A549 (cell line): ENCODE measurements at regions not wholly inside any gene's neighbourhood (a gene's known extent, or its start where the extent isn't known, plus 50 kb on each side); places are given as distances from the start of the nearest gene placed in this dataset.

ENCODE experiments used
- ATAC-seq, 2 experiments: fragments of 200-7000 bp in 1 of 2; fragments of >200 bp in 1 of 2; cut with Nextera tagmentation in 1 of 2; cut with Tn5 transposase in 1 of 2; 3 replicates each; pipeline versions ENCODE4 v1.8.0 to v1.9.1; 2018 to 2020; ENCODE audit warnings: mild to moderate bottlenecking in 1 of 2, moderate library complexity in 1 of 2
- CTCF ChIA-PET: fragments of 300-600 bp; sonication (Branson Sonifier 250); formaldehyde crosslinking; extraction: SDS; loops from one replicate; lab custom pipeline; 2021; ENCODE audit warnings: antibody characterized with exemption, inconsistent platforms; lab: Yijun Ruan, JAX
- POLR2A ChIA-PET: fragments of 350-600 bp; formaldehyde crosslinking; extraction: SDS; loops from one replicate; lab custom pipeline; 2021; ENCODE audit warnings: antibody characterized with exemption, inconsistent platforms; lab: Yijun Ruan, JAX
- DNase-seq, 2 experiments: peaks; one replicate each; pipeline versions ENCODE4 v3.0.0 to v3.0.0-alpha.2; 2011 to 2016; ENCODE audit warnings: low read depth in 1 of 2, low spot score in 1 of 2
- FAIRE-seq: peaks from 2 replicates; lab custom pipeline; 2011; peaks lifted over from hg19 to GRCh38; lab: Jason Lieb, UNC
- H3K27ac ChIP-seq, 2 experiments: fragments of >200 bp; sonication (Bioruptor Twin); formaldehyde crosslinking; 3 replicates each; pipeline ENCODE4 v1.5.1; 2016 to 2017
- H3K4me1 ChIP-seq: fragments of >200 bp; sonication (Bioruptor Twin); formaldehyde crosslinking; 3 replicates; pipeline ENCODE4 v1.6.1; 2016
- H3K4me2 ChIP-seq: fragments of >200 bp; sonication (Bioruptor Twin); formaldehyde crosslinking; 3 replicates; pipeline ENCODE4 v1.6.1; 2016
- H3K4me3 ChIP-seq: fragments of >200 bp; sonication (Bioruptor Twin); formaldehyde crosslinking; 3 replicates; pipeline ENCODE4 v1.5.1; 2016
- H3K9me3 ChIP-seq: fragments of >200 bp; sonication (Bioruptor Twin); formaldehyde crosslinking; 3 replicates; pipeline ENCODE4 v1.6.1; 2016
- BHLHE40 ChIP-seq: IDR thresholded peaks from 2 replicates; pipeline ENCODE4 v1.6.1; 2012; ENCODE audit warnings: low read depth, low read length, inconsistent platforms
- CBX2 ChIP-seq: fragments of 200-600 bp; sonication (generic); IDR thresholded peaks from 2 replicates; pipeline ENCODE4 v1.6.1; 2016; ENCODE audit warnings: low read depth, mild to moderate bottlenecking, borderline replicate concordance
- CHD2 ChIP-seq: fragments of 150-350 bp; IDR thresholded peaks from 2 replicates; pipeline ENCODE4 v1.6.1; 2014; ENCODE audit warnings: low read length; ENCODE audit not compliant: partially characterized antibody
- CHD4 ChIP-seq: fragments of 200-600 bp; sonication (generic); IDR thresholded peaks from 2 replicates; pipeline ENCODE4 v1.6.1; 2016; ENCODE audit warnings: antibody characterized with exemption, mild to moderate bottlenecking, borderline replicate concordance
- HEYL ChIP-seq: fragments of 250-450 bp; sonication (Bioruptor Pico); IDR thresholded peaks from 2 replicates; pipeline ENCODE4 v1.8.0; 2021; ENCODE audit warnings: mild to moderate bottlenecking, moderate library complexity
- KDM1A ChIP-seq: fragments of 200-600 bp; sonication (generic); IDR thresholded peaks from 2 replicates; pipeline ENCODE4 v1.6.1; 2016; ENCODE audit warnings: low read depth, mild to moderate bottlenecking
- KDM5A ChIP-seq: fragments of 200-600 bp; sonication (generic); IDR thresholded peaks from 2 replicates; pipeline ENCODE4 v1.6.1; 2016; ENCODE audit warnings: antibody characterized with exemption, mild to moderate bottlenecking
- NPAS2 ChIP-seq: fragments of 250-450 bp; sonication (Bioruptor Pico); IDR thresholded peaks from 2 replicates; pipeline ENCODE4 v1.8.0; 2022; ENCODE audit warnings: mild to moderate bottlenecking, moderate library complexity, borderline replicate concordance
- NR3C1 ChIP-seq: fragments of >200 bp; sonication (Bioruptor Twin); formaldehyde crosslinking; IDR thresholded peaks from 3 replicates; pipeline ENCODE4 v1.6.1; 2017
- POLR2A ChIP-seq: IDR thresholded peaks from 2 replicates; pipeline ENCODE4 v1.6.1; 2012; ENCODE audit warnings: mild to moderate bottlenecking, low read length
- RFX5 ChIP-seq: fragments of 450-650 bp; IDR thresholded peaks from 2 replicates; pipeline ENCODE4 v1.7.1; 2014; ENCODE audit warnings: antibody characterized with exemption, mild to moderate bottlenecking, moderate library complexity
- RNF2 ChIP-seq: fragments of 200-600 bp; sonication (generic); IDR thresholded peaks from 2 replicates; pipeline ENCODE4 v1.6.1; 2016; ENCODE audit warnings: low read depth, mild to moderate bottlenecking, antibody characterized with exemption, moderate library complexity, borderline replicate concordance
- SMC3 ChIP-seq: fragments of >200 bp; sonication (Bioruptor Twin); formaldehyde crosslinking; IDR thresholded peaks from 3 replicates; pipeline ENCODE4 v1.6.1; 2018; ENCODE audit warnings: inconsistent platforms
- SREBF2 ChIP-seq: fragments of 450-650 bp; IDR thresholded peaks from 2 replicates; pipeline ENCODE4 v1.6.1; 2014; ENCODE audit warnings: mild to moderate bottlenecking, moderate library complexity
- ZFP36 ChIP-seq: fragments of 450-650 bp; IDR thresholded peaks from 2 replicates; pipeline ENCODE4 v1.6.1; 2014; ENCODE audit warnings: borderline replicate concordance; ENCODE audit not compliant: partially characterized antibody
- WGBS: methylation state at CpG from one replicate; pipeline ENCODE4 v1.1.6; 2017; ENCODE audit errors: missing lambda C conversion rate; 5-methylcytosine and 5-hydroxymethylcytosine counted together
- TF ChIP-seq, protein P1 (sequence below): IDR thresholded peaks from 2 replicates; pipeline ENCODE4 v1.6.1; 2012
- TF ChIP-seq, protein P2 (sequence below): fragments of >200 bp; sonication (Bioruptor Twin); formaldehyde crosslinking; IDR thresholded peaks from 2 replicates; pipeline ENCODE4 v1.6.1; 2016
- TF ChIP-seq, protein P3 (sequence below): fragments of >200 bp; sonication (Bioruptor Twin); formaldehyde crosslinking; IDR thresholded peaks from 3 replicates; pipeline ENCODE4 v1.6.1; 2016
- TF ChIP-seq, protein P4 (sequence below): fragments of 200-600 bp; sonication (generic); IDR thresholded peaks from 2 replicates; pipeline ENCODE4 v1.6.1; 2016; ENCODE audit warnings: antibody characterized with exemption, mild to moderate bottlenecking, moderate library complexity
- TF ChIP-seq, protein P5 (sequence below): IDR thresholded peaks from 2 replicates; pipeline ENCODE4 v1.6.1; 2012; ENCODE audit warnings: low read depth, borderline replicate concordance

DNA sequence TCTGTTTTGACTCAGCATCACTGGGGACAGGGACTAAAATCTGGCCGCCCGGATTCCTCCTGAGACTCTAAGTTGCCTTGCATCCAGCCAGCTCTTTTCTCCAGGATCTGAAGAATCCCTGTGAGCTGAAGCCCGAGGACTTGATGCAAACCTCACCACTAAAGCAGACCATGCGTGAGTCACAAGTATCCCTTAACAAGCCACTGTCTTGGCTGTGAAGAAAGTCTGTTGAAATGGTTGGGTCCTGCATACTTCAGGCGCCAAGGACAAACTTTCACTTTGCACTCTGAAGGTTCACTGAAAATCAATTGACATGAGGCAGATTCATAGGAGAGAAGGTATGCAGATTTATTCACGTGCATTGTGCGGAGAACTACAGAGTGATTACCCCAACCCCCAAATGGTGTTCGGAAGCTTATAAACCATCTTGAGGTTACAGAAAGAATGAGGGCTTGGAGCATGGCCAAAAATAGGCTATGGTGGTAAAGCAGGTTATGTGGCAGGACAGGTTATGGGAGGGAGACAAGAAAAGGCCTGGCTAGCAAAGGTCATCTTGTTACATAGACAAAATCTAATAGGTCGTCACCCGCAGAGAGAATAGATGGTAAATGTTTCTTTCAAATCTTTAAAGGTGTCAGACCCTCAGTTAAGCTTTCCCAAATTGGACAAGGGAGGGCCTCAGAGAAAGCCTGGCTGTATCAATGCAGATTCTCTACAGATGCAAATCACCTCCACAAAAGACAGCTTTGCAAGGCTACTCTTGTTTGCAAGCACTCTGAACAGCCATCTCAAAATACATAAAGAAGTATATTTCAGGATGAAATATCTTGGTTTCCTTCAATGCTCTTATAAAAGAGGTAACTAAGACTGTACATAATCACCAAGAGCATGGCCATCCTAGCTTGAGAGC, 126.3 kb upstream of the PLAAT1 start:
- no peak for ATAC-seq
- CTCF ChIA-PET: no interaction called here
- H3K4me3 ChIP-seq: no peak overlapping the region

DNA sequence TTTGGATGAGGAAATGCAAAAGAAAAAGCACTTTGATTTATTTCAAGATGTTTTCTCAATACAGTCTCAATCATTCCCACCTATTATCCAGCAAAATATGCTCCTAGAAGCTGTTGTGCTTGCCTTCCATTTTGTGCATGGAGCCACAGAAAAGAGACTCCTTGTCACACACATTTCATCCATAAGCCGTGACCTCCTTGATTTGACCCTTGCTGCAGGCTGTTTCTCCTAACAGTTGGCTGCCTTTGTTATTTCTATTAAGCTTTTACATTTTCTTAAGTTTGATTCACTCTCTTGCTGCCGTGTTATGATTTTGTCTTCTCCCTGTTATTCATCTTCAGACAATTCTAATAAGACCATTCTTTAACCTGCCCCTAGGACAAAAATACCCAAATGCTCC, 124.2 kb upstream of the PLAAT1 start:
- H3K27ac ChIP-seq: no peak overlapping the region
- DNase-seq (no peak), ATAC-seq (no peak), FAIRE-seq (no peak)
- no peaks in the 10 kb centered on the region for H3K4me1 ChIP-seq
- TF ChIP-seq ZFP36: no peak
- TF ChIP-seq SREBF2: no peak
- TF ChIP-seq POLR2A: no peak
- TF ChIP-seq KDM1A: no peak
- TF ChIP-seq, protein P1, sequence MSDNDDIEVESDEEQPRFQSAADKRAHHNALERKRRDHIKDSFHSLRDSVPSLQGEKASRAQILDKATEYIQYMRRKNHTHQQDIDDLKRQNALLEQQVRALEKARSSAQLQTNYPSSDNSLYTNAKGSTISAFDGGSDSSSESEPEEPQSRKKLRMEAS: no peak
- TF ChIP-seq, protein P2, sequence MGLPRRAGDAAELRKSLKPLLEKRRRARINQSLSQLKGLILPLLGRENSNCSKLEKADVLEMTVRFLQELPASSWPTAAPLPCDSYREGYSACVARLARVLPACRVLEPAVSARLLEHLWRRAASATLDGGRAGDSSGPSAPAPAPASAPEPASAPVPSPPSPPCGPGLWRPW: no peak
- TF ChIP-seq CHD4: no peak
- no peak for TF ChIP-seq CHD2
- TF ChIP-seq, protein P3, sequence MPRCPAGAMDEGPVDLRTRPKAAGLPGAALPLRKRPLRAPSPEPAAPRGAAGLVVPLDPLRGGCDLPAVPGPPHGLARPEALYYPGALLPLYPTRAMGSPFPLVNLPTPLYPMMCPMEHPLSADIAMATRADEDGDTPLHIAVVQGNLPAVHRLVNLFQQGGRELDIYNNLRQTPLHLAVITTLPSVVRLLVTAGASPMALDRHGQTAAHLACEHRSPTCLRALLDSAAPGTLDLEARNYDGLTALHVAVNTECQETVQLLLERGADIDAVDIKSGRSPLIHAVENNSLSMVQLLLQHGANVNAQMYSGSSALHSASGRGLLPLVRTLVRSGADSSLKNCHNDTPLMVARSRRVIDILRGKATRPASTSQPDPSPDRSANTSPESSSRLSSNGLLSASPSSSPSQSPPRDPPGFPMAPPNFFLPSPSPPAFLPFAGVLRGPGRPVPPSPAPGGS: no peak
- TF ChIP-seq, protein P4, sequence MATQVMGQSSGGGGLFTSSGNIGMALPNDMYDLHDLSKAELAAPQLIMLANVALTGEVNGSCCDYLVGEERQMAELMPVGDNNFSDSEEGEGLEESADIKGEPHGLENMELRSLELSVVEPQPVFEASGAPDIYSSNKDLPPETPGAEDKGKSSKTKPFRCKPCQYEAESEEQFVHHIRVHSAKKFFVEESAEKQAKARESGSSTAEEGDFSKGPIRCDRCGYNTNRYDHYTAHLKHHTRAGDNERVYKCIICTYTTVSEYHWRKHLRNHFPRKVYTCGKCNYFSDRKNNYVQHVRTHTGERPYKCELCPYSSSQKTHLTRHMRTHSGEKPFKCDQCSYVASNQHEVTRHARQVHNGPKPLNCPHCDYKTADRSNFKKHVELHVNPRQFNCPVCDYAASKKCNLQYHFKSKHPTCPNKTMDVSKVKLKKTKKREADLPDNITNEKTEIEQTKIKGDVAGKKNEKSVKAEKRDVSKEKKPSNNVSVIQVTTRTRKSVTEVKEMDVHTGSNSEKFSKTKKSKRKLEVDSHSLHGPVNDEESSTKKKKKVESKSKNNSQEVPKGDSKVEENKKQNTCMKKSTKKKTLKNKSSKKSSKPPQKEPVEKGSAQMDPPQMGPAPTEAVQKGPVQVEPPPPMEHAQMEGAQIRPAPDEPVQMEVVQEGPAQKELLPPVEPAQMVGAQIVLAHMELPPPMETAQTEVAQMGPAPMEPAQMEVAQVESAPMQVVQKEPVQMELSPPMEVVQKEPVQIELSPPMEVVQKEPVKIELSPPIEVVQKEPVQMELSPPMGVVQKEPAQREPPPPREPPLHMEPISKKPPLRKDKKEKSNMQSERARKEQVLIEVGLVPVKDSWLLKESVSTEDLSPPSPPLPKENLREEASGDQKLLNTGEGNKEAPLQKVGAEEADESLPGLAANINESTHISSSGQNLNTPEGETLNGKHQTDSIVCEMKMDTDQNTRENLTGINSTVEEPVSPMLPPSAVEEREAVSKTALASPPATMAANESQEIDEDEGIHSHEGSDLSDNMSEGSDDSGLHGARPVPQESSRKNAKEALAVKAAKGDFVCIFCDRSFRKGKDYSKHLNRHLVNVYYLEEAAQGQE: no peak
- TF ChIP-seq BHLHE40: no peak
- TF ChIP-seq RFX5: no peak
- no peak for TF ChIP-seq CBX2
- TF ChIP-seq SMC3: no peak
- TF ChIP-seq NPAS2 (CRISPR knock-in tag): no peak
- no peak for TF ChIP-seq NR3C1
- TF ChIP-seq, protein P5, sequence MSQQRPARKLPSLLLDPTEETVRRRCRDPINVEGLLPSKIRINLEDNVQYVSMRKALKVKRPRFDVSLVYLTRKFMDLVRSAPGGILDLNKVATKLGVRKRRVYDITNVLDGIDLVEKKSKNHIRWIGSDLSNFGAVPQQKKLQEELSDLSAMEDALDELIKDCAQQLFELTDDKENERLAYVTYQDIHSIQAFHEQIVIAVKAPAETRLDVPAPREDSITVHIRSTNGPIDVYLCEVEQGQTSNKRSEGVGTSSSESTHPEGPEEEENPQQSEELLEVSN: no peak
- TF ChIP-seq KDM5A: no peak
- 0% methylated on average over 2 of the region's 2 CpGs for WGBS
- no peaks in the 10 kb centered on the region for H3K9me3 ChIP-seq
- no peak overlapping the region for H3K4me3 ChIP-seq
- ChIA-PET POLR2A (no interaction called here), CTCF (no interaction called here)
- H3K4me2 ChIP-seq: no peak overlapping the region

More for the DNA sequence above, 126.3 kb upstream of the PLAAT1 start:
- FAIRE-seq: no peak
- no peak for TF ChIP-seq RNF2
- TF ChIP-seq HEYL: no peak
- Histone ChIP-seq H3K4me1 (no peaks in the 10 kb centered on the region), H3K4me2 (no peak overlapping the region), H3K9me3 (no peaks in the 10 kb centered on the region), H3K27ac (no peak overlapping the region)
- no peak for DNase-seq
- 44% methylated on average over 10 of the region's 10 CpGs for WGBS
- POLR2A ChIA-PET: no interaction called here
